ENCODE measurements at regions not wholly inside any gene's neighbourhood (a gene's known extent, or its start where the extent isn't known, plus 50 kb on each side); places are given as distances from the start of the nearest gene placed in this dataset.

DNA sequence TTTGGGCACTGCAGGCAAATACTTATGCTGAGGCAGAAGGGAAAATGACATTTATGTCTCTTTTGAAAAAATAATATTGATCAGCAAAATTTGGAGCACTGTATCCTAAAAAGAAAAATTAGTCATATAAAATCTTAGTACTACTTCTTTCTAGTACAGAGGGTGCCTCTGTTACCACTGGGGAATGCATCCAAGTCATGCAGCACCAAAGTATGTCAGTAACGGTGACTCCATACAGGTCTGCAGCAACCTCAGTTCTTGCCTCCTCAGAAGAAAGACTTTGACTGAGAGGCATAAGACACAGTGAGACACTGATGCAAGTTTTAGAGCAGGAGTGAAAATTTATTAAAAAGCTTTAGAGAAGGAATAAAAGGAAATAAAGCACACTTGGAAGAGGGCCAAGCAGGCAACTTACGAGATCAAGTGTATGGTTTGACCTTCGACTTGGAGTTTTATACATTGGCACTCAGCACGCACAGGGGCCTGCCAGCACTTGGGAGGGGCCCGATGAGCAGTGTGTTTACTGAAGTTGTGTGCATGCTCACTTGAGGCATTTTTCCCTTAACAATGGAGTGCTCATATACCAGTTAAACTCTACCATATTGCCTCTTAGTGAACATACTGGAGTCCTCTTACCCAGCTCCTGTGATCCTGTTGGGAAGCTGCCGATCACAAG, 1244.8 kb downstream of the EPHA7 start:
- Histone ChIP-seq H3K27me3 (ENCODE audit: low read length) (no peaks in the 10 kb centered on the region), H4K20me1 (ENCODE audit: low read length) (no peaks in the 10 kb centered on the region), H3K27ac (ENCODE audit: low read length) (no peak overlapping the region), H3K4me2 (ENCODE audit: low read length) (no peak overlapping the region), H3K36me3 (ENCODE audit: low read depth, low read length) (no peaks in the 10 kb centered on the region), H3K9ac (ENCODE audit: low read length) (no peak overlapping the region), H3K4me1 (ENCODE audit: insufficient read depth, low read length) (no peaks in the 10 kb centered on the region), H3K9me2 (replicated peaks; ENCODE audit: low read length) (no peaks in the 10 kb centered on the region), H2AFZ (ENCODE audit: low read length) (no peak overlapping the region), H3K4me3 (ENCODE audit: low read length) (no peak overlapping the region), H3F3A (ENCODE audit: low read length, unreplicated experiment) (no peaks in the 10 kb centered on the region), H3K79me2 (ENCODE audit: low read length) (no peaks in the 10 kb centered on the region), H3K9me3 (ENCODE audit: low read length) (no peaks in the 10 kb centered on the region)
- ChIA-PET CTCF (no interaction called here), POLR2A (ENCODE audit: unreplicated experiment) (no interaction called here)
- ATAC-seq = peak; percentile 15; the same call in 1 of the 2 replicates
- TF ChIP-seq EZH2phosphoT487 (IDR thresholded peaks at IDR 0.05; ENCODE audit: borderline replicate concordance, low read length) (no peak), EZH2 (IDR thresholded peaks at IDR 0.05; ENCODE audit: low read length, unreplicated experiment) (no peak)
- TF ChIP-seq, protein P1, sequence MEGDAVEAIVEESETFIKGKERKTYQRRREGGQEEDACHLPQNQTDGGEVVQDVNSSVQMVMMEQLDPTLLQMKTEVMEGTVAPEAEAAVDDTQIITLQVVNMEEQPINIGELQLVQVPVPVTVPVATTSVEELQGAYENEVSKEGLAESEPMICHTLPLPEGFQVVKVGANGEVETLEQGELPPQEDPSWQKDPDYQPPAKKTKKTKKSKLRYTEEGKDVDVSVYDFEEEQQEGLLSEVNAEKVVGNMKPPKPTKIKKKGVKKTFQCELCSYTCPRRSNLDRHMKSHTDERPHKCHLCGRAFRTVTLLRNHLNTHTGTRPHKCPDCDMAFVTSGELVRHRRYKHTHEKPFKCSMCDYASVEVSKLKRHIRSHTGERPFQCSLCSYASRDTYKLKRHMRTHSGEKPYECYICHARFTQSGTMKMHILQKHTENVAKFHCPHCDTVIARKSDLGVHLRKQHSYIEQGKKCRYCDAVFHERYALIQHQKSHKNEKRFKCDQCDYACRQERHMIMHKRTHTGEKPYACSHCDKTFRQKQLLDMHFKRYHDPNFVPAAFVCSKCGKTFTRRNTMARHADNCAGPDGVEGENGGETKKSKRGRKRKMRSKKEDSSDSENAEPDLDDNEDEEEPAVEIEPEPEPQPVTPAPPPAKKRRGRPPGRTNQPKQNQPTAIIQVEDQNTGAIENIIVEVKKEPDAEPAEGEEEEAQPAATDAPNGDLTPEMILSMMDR (conservative IDR thresholded peaks at IDR 0.05; ENCODE audit: low read depth, low read length) = no peak
- intact Hi-C loops (cut with micrococcal nuclease) = no loop called here
- BruUV-seq (replicated peaks) = no TSS peak
- DNase-seq = peak; percentile 3

DNA sequence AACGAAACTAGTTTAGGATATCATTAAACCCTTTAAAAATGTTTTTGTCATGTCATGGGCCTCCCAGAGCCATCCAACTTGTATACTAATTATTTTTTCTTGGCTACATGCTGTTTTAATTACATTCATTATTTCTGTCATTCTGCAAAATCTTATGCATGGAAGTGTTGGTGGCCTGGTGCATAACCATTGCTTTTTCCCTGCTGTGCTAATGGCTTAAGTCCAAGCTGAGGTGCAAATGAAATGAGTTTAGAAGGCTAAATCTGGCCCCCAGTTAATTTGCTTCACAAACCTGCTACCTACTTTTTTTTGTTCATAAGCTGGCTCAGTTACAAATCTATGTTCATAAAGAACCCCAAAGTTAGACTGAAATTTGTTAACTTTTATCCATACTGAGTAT, 1249.9 kb downstream of the EPHA7 start:
- H3K9ac ChIP-seq (ENCODE audit: low read length) = no peak overlapping the region
- intact Hi-C loops (cut with micrococcal nuclease) = no loop called here
- no peaks in the 10 kb centered on the region for H3K27me3 ChIP-seq (ENCODE audit: low read length)
- POLR2A ChIA-PET (ENCODE audit: unreplicated experiment) = interaction anchor here (0.6 kb wide), 1 partner anchor 139 kb away, joined by 5 read pairs; no protein-coding TSS in a partner anchor
- no peaks in the 10 kb centered on the region for H3K36me3 ChIP-seq (ENCODE audit: low read depth, low read length)
- CTCF ChIA-PET = no interaction called here
- no peaks in the 10 kb centered on the region for H3K9me3 ChIP-seq (ENCODE audit: low read length)
- BruUV-seq (replicated peaks) = no TSS peak
- H3K4me3 ChIP-seq (ENCODE audit: low read length) = no peak overlapping the region
- no peak overlapping the region for H3K4me2 ChIP-seq (ENCODE audit: low read length)
- no peaks in the 10 kb centered on the region for H3K9me2 ChIP-seq (replicated peaks; ENCODE audit: low read length)
- no peaks in the 10 kb centered on the region for H4K20me1 ChIP-seq (ENCODE audit: low read length)
- no peak overlapping the region for H3K27ac ChIP-seq (ENCODE audit: low read length)
- ATAC-seq (no peak), DNase-seq (no peak)
- H3F3A ChIP-seq (ENCODE audit: low read length, unreplicated experiment) = no peaks in the 10 kb centered on the region
- no peaks in the 10 kb centered on the region for H3K4me1 ChIP-seq (ENCODE audit: insufficient read depth, low read length)
- no peak for TF ChIP-seq EZH2 (IDR thresholded peaks at IDR 0.05; ENCODE audit: low read length, unreplicated experiment)
- TF ChIP-seq, protein P1 (conservative IDR thresholded peaks at IDR 0.05; ENCODE audit: low read depth, low read length) = no peak
- TF ChIP-seq EZH2phosphoT487 (IDR thresholded peaks at IDR 0.05; ENCODE audit: borderline replicate concordance, low read length) = no peak
- no peaks in the 10 kb centered on the region for H3K79me2 ChIP-seq (ENCODE audit: low read length)
- no peak overlapping the region for H2AFZ ChIP-seq (ENCODE audit: low read length)

DNA sequence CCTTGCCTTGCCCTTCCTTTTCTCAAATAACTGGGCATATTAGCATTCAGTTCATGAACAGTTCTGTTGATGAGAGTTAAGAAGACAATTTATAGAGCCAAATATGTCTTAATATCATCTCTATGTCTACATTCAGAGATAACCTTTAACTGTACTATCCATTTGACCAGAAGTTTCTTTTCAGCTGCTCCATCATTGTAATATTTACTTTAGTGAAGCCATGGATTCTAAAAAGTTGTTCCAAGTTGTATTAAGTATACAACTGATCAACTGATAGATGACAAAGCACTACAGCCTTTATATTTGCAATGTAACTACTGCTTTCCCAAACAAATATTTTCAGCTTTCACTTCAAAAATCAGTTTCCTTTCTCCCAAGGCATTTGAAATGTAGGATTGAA, 1252.7 kb downstream of the EPHA7 start:
- ChIA-PET CTCF (no interaction called here), POLR2A (ENCODE audit: unreplicated experiment) (no interaction called here)
- Histone ChIP-seq H3K9me2 (replicated peaks; ENCODE audit: low read length) (no peaks in the 10 kb centered on the region), H2AFZ (ENCODE audit: low read length) (no peak overlapping the region), H3K4me3 (ENCODE audit: low read length) (no peak overlapping the region), H3K9ac (ENCODE audit: low read length) (no peak overlapping the region), H3K27ac (ENCODE audit: low read length) (no peak overlapping the region), H3K79me2 (ENCODE audit: low read length) (no peaks in the 10 kb centered on the region), H3F3A (ENCODE audit: low read length, unreplicated experiment) (no peaks in the 10 kb centered on the region), H4K20me1 (ENCODE audit: low read length) (no peaks in the 10 kb centered on the region), H3K36me3 (ENCODE audit: low read depth, low read length) (no peaks in the 10 kb centered on the region), H3K9me3 (ENCODE audit: low read length) (no peaks in the 10 kb centered on the region), H3K4me2 (ENCODE audit: low read length) (no peak overlapping the region), H3K27me3 (ENCODE audit: low read length) (no peaks in the 10 kb centered on the region), H3K4me1 (ENCODE audit: insufficient read depth, low read length) (no peaks in the 10 kb centered on the region)
- BruUV-seq (replicated peaks) = no TSS peak
- TF ChIP-seq EZH2phosphoT487 (IDR thresholded peaks at IDR 0.05; ENCODE audit: borderline replicate concordance, low read length) (no peak), EZH2 (IDR thresholded peaks at IDR 0.05; ENCODE audit: low read length, unreplicated experiment) (no peak)
- TF ChIP-seq, protein P1 (conservative IDR thresholded peaks at IDR 0.05; ENCODE audit: low read depth, low read length) = no peak
- DNase-seq (no peak), ATAC-seq (no peak)
- intact Hi-C loops (cut with micrococcal nuclease) = no loop called here

All from PC-3 (cell line).